ENCODE measurements at regions not wholly inside any gene's neighbourhood (a gene's known extent, or its start where the extent isn't known, plus 50 kb on each side); places are given as distances from the start of the nearest gene placed in this dataset.

DNA sequence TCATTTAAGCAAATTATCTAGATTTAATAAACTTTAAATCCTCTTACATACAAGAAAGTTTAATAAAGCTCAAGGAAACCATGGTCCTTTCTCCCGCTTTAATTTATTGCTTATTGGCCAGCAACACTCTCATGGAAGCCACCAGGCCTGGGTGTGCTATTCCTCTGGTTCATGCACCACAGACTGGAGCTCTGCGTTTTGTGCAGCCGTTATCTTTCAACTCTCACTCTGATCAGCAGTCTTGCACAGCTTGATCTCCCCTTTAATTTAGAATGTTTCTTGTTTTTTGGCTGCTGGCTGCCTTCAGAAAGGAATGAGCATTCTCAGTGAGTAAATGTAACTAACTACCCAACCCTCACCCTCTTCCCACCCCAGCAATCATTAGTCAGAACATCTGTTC, 318.7 kb downstream of the MEIS1 start:
- no peak for DNase-seq (ENCODE audit: low read depth, low spot score)
- no peak overlapping the region for H2AFZ ChIP-seq (ENCODE audit: low read depth, low read length)
- FAIRE-seq = no peak
- H3K36me3 ChIP-seq (ENCODE audit: control insufficient read depth in 2 of 2, extremely low read depth in 1 of 2, insufficient read depth in 2 of 2, low read length in 2 of 2) = no peaks in the 10 kb centered on the region
- no TSS peak for BruUV-seq (replicated peaks)
- H3K4me3 ChIP-seq (replicated peaks in 1 of 3; ENCODE audit: insufficient read depth in 1 of 3, low read depth in 1 of 3, low read length in 3 of 3) = no peak overlapping the region
- H3K4me2 ChIP-seq (ENCODE audit: insufficient read depth, low read length) = no peak overlapping the region
- no peaks in the 10 kb centered on the region for H3K79me2 ChIP-seq (ENCODE audit: control insufficient read depth, insufficient read depth, low read length)
- no peaks in the 10 kb centered on the region for H3K27me3 ChIP-seq (ENCODE audit: control insufficient read depth in 2 of 2, insufficient read depth in 2 of 2, low read length in 2 of 2)
- dilution Hi-C loops (cut with MboI; ENCODE audit: extremely low pct_ligation_motif_present, low sequenced_read_pairs) = no loop called here
- no peak overlapping the region for H3K27ac ChIP-seq (ENCODE audit: insufficient read depth, low read depth, low read length)
- intact Hi-C loops (cut with micrococcal nuclease) = loop anchor here (10.0 kb wide), 1 partner anchor 721 kb away; no protein-coding TSS in a partner anchor
- no peaks in the 10 kb centered on the region for H3K9me3 ChIP-seq (replicated peaks; ENCODE audit: control insufficient read depth, insufficient read depth, low read length)
- ChIA-PET CTCF (no interaction called here), POLR2A (no interaction called here)
- TF ChIP-seq POLR2A (IDR thresholded peaks at IDR 0.05; ENCODE audit: low read depth, low read length) (no peak), MYC (IDR thresholded peaks at IDR 0.05; ENCODE audit: low read depth, low read length) (no peak), EZH2 (IDR thresholded peaks at IDR 0.05; ENCODE audit: borderline replicate concordance, low read depth, low read length, severe bottlenecking) (no peak), FOS (IDR thresholded peaks at IDR 0.05; ENCODE audit: borderline replicate concordance, insufficient read depth, low read length) (no peak), JUN (IDR thresholded peaks at IDR 0.05; ENCODE audit: borderline replicate concordance, insufficient read depth, insufficient read length, low read depth) (no peak), POLR2AphosphoS5 (IDR thresholded peaks at IDR 0.05; ENCODE audit: insufficient read depth, low read depth, low read length) (no peak), GATA2 (IDR thresholded peaks at IDR 0.05; ENCODE audit: insufficient read depth, insufficient read length, low read depth, low read length) (no peak)
- TF ChIP-seq, protein P1, sequence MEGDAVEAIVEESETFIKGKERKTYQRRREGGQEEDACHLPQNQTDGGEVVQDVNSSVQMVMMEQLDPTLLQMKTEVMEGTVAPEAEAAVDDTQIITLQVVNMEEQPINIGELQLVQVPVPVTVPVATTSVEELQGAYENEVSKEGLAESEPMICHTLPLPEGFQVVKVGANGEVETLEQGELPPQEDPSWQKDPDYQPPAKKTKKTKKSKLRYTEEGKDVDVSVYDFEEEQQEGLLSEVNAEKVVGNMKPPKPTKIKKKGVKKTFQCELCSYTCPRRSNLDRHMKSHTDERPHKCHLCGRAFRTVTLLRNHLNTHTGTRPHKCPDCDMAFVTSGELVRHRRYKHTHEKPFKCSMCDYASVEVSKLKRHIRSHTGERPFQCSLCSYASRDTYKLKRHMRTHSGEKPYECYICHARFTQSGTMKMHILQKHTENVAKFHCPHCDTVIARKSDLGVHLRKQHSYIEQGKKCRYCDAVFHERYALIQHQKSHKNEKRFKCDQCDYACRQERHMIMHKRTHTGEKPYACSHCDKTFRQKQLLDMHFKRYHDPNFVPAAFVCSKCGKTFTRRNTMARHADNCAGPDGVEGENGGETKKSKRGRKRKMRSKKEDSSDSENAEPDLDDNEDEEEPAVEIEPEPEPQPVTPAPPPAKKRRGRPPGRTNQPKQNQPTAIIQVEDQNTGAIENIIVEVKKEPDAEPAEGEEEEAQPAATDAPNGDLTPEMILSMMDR (IDR thresholded peaks at IDR 0.05; ENCODE audit: extremely low read depth in 1 of 2, insufficient read depth in 1 of 2, low read depth in 1 of 2, low read length in 2 of 2) = no peak
- TF ChIP-seq, protein P2, sequence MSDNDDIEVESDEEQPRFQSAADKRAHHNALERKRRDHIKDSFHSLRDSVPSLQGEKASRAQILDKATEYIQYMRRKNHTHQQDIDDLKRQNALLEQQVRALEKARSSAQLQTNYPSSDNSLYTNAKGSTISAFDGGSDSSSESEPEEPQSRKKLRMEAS (IDR thresholded peaks at IDR 0.05; ENCODE audit: insufficient read depth, insufficient read length) = no peak
- H3K4me1 ChIP-seq (ENCODE audit: control insufficient read depth, extremely low read depth, insufficient read depth, low read length) = no peaks in the 10 kb centered on the region
- H3K9ac ChIP-seq (replicated peaks; ENCODE audit: extremely low read depth, insufficient read depth, low read length) = no peak overlapping the region
- H3K9me1 ChIP-seq (replicated peaks; ENCODE audit: control insufficient read depth, extremely low read depth, insufficient read depth, low read length) = no peaks in the 10 kb centered on the region
- no peaks in the 10 kb centered on the region for H4K20me1 ChIP-seq (replicated peaks; ENCODE audit: control insufficient read depth, extremely low read depth, insufficient read depth, low read length)

Measured in endothelial cell of umbilical vein (primary cell).